Large intestine (tissue), 3 donors: ENCODE measurements at regions not wholly inside any gene's neighbourhood (a gene's known extent, or its start where the extent isn't known, plus 50 kb on each side); places are given as distances from the start of the nearest gene placed in this dataset.

Source experiments
- DNase-seq, 2 donors: peaks; one replicate each; pipeline versions ENCODE4 v3.0.0 to v3.0.0-alpha.2; 2013
- H3K27ac ChIP-seq: one replicate; pipeline ENCODE4 v1.5.1; 2013; ENCODE audit warnings: low read length
- H3K27me3 ChIP-seq: 2 replicates; pipeline ENCODE4 v1.6.1; 2013; ENCODE audit warnings: low read length; ENCODE audit not compliant: control insufficient read depth, insufficient read depth
- H3K36me3 ChIP-seq: 2 replicates; pipeline ENCODE4 v1.6.1; 2013; ENCODE audit warnings: low read length; ENCODE audit not compliant: control insufficient read depth, insufficient read depth
- H3K4me1 ChIP-seq: one replicate; pipeline ENCODE4 v1.6.1; 2013; ENCODE audit warnings: low read length; ENCODE audit not compliant: control insufficient read depth, insufficient read depth
- H3K4me3 ChIP-seq: one replicate; pipeline ENCODE4 v1.5.1; 2013; ENCODE audit warnings: low read length
- H3K9me3 ChIP-seq: one replicate; pipeline ENCODE4 v1.6.1; 2013; ENCODE audit warnings: mild to moderate bottlenecking, low read depth, low read length, moderate library complexity; ENCODE audit not compliant: control insufficient read depth
- WGBS: methylation state at CpG from one replicate; pipeline ENCODE4 v1.1.5; 2013; ENCODE audit warnings: low lambda C conversion rate; ENCODE audit not compliant: insufficient coverage; 5-methylcytosine and 5-hydroxymethylcytosine counted together

- no peaks in the 10 kb centered on the region for H3K36me3 ChIP-seq
- WGBS: 91% methylated on average over 1 of the region's 1 CpG
- no peak overlapping the region for H3K27ac ChIP-seq
- DNase-seq: no peak
- H3K4me1 ChIP-seq: no peaks in the 10 kb centered on the region
- H3K9me3 ChIP-seq: no peaks in the 10 kb centered on the region
- H3K4me3 ChIP-seq: no peak overlapping the region
- H3K27me3 ChIP-seq: peaks cover 9% of the 10 kb centered on the region
These were observed 57.8 kb downstream of the PRLHR start for GRCh38 chr10:118537623-118538022.

GRCh38 chr10:118534136-118534535 is 61.3 kb downstream of the PRLHR start:
- whole genome bisulfite sequencing: no CpG with 5 or more reads among the region's 3 CpGs
- DNase-seq: no peak

GRCh38 chr10:118531105-118531852 is 64.2 kb downstream of the PRLHR start:
- Histone ChIP-seq H3K9me3 (no peaks in the 10 kb centered on the region), H3K27me3 (peaks cover 9% of the 10 kb centered on the region), H3K27ac (no peak overlapping the region), H3K4me3 (no peak overlapping the region), H3K4me1 (no peaks in the 10 kb centered on the region), H3K36me3 (no peaks in the 10 kb centered on the region)
- WGBS: 67% methylated on average over 2 of the region's 12 CpGs
- no peak for DNase-seq

More at GRCh38 chr10:118534136-118534535, 61.3 kb downstream of the PRLHR start:
- Histone ChIP-seq H3K27me3 (peaks cover 3% of the 10 kb centered on the region), H3K4me1 (no peaks in the 10 kb centered on the region), H3K4me3 (no peak overlapping the region), H3K27ac (no peak overlapping the region), H3K9me3 (no peaks in the 10 kb centered on the region), H3K36me3 (no peaks in the 10 kb centered on the region)

- H3K4me1 ChIP-seq: no peaks in the 10 kb centered on the region
- DNase-seq: no peak
- no peak overlapping the region for H3K27ac ChIP-seq
- no peaks in the 10 kb centered on the region for H3K36me3 ChIP-seq
- H3K9me3 ChIP-seq: peaks cover 2% of the 10 kb centered on the region
- no CpG with 5 or more reads among the region's 6 CpGs for WGBS
- peaks cover 16% of the 10 kb centered on the region for H3K27me3 ChIP-seq
- H3K4me3 ChIP-seq: no peak overlapping the region
These were observed 67.0 kb downstream of the PRLHR start for GRCh38 chr10:118528426-118528825.

GRCh38 chr10:118523775-118524174 is 71.7 kb downstream of the PRLHR start:
- WGBS: no CpG with 5 or more reads among the region's 2 CpGs
- H3K9me3 ChIP-seq: peaks cover 2% of the 10 kb centered on the region
- no peak overlapping the region for H3K27ac ChIP-seq
- H3K4me1 ChIP-seq: no peaks in the 10 kb centered on the region
- H3K27me3 ChIP-seq: peaks cover 11% of the 10 kb centered on the region
- no peak overlapping the region for H3K4me3 ChIP-seq
- no peak for DNase-seq
- no peaks in the 10 kb centered on the region for H3K36me3 ChIP-seq

- no peak overlapping the region for H3K4me3 ChIP-seq
- H3K4me1 ChIP-seq: no peaks in the 10 kb centered on the region
- H3K9me3 ChIP-seq: peaks cover 2% of the 10 kb centered on the region
- H3K36me3 ChIP-seq: no peaks in the 10 kb centered on the region
- H3K27ac ChIP-seq: no peak overlapping the region
- peaks cover 11% of the 10 kb centered on the region for H3K27me3 ChIP-seq
- WGBS: no CpG with 5 or more reads among the region's 2 CpGs
- DNase-seq: no peak
These were observed 72.5 kb downstream of the PRLHR start for GRCh38 chr10:118522791-118523498.

GRCh38 chr10:118521415-118522117 is 73.9 kb downstream of the PRLHR start:
- Histone ChIP-seq H3K36me3 (no peaks in the 10 kb centered on the region), H3K4me1 (no peaks in the 10 kb centered on the region), H3K4me3 (no peak overlapping the region), H3K27me3 (peaks cover 11% of the 10 kb centered on the region), H3K9me3 (peaks cover 2% of the 10 kb centered on the region), H3K27ac (no peak overlapping the region)
- DNase-seq: no peak
- WGBS: no CpG with 5 or more reads among the region's 5 CpGs

- Histone ChIP-seq H3K9me3 (no peaks in the 10 kb centered on the region), H3K27me3 (peaks cover 5% of the 10 kb centered on the region), H3K4me3 (no peak overlapping the region), H3K4me1 (no peaks in the 10 kb centered on the region), H3K27ac (no peak overlapping the region), H3K36me3 (no peaks in the 10 kb centered on the region)
- 80% methylated on average over 1 of the region's 6 CpGs for WGBS
- no peak for DNase-seq
These were observed 75.2 kb downstream of the PRLHR start for GRCh38 chr10:118520116-118520742.

- no peak overlapping the region for H3K4me3 ChIP-seq
- no peaks in the 10 kb centered on the region for H3K36me3 ChIP-seq
- no peaks in the 10 kb centered on the region for H3K9me3 ChIP-seq
- no peak for DNase-seq
- no peak overlapping the region for H3K27ac ChIP-seq
- peaks cover 2% of the 10 kb centered on the region for H3K27me3 ChIP-seq
- no peaks in the 10 kb centered on the region for H3K4me1 ChIP-seq
These were observed 77.4 kb downstream of the PRLHR start for GRCh38 chr10:118518095-118518494.

GRCh38 chr10:118516716-118517115 is 78.7 kb downstream of the PRLHR start:
- H3K4me3 ChIP-seq: no peak overlapping the region
- no peak overlapping the region for H3K27ac ChIP-seq
- no peaks in the 10 kb centered on the region for H3K4me1 ChIP-seq
- no peak for DNase-seq
- H3K9me3 ChIP-seq: no peaks in the 10 kb centered on the region
- peaks cover 4% of the 10 kb centered on the region for H3K27me3 ChIP-seq
- no peaks in the 10 kb centered on the region for H3K36me3 ChIP-seq
- WGBS: 92% methylated on average over 2 of the region's 4 CpGs
